GM12874 (cell line): ENCODE measurements at regions not wholly inside any gene's neighbourhood (a gene's known extent, or its start where the extent isn't known, plus 50 kb on each side); places are given as distances from the start of the nearest gene placed in this dataset.

Source experiments
- TF ChIP-seq, protein P1 (sequence below): IDR thresholded peaks from 2 replicates; pipeline ENCODE4 v1.5.1; 2011; ENCODE audit warnings: low read depth, mild to moderate bottlenecking, control low read depth, low read length, moderate library complexity; ENCODE audit not compliant: insufficient read depth

DNA sequence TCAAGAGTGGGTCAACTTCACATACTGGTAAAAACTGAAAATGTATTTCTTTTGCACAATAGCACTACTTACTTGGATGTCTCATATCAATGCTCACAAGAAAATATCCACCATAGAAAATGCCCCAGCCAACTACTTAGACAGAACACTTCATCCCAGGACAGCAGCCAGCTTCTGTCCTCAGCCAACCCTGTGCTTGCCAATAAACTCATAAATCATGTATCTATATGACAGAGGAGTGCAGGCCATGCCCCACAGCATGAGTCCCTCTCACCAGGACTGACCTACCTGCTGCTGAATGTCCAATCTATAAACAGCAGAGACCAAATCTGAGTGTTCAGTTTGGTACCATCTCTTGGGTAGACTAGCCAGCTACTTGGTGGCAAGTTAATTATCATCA is 179.3 kb downstream of the OMA1 start:
- TF ChIP-seq, protein P1, sequence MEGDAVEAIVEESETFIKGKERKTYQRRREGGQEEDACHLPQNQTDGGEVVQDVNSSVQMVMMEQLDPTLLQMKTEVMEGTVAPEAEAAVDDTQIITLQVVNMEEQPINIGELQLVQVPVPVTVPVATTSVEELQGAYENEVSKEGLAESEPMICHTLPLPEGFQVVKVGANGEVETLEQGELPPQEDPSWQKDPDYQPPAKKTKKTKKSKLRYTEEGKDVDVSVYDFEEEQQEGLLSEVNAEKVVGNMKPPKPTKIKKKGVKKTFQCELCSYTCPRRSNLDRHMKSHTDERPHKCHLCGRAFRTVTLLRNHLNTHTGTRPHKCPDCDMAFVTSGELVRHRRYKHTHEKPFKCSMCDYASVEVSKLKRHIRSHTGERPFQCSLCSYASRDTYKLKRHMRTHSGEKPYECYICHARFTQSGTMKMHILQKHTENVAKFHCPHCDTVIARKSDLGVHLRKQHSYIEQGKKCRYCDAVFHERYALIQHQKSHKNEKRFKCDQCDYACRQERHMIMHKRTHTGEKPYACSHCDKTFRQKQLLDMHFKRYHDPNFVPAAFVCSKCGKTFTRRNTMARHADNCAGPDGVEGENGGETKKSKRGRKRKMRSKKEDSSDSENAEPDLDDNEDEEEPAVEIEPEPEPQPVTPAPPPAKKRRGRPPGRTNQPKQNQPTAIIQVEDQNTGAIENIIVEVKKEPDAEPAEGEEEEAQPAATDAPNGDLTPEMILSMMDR, result no peak

GRCh38 chr1:58365328-58365727 is 181.2 kb downstream of the OMA1 start:
- TF ChIP-seq, protein P1, result no peak

GRCh38 chr1:58363585-58363984 is 182.9 kb downstream of the OMA1 start:
- TF ChIP-seq, protein P1, result no peak

GRCh38 chr1:58361134-58361533 is 185.4 kb downstream of the OMA1 start:
- TF ChIP-seq, protein P1, result no peak

DNA sequence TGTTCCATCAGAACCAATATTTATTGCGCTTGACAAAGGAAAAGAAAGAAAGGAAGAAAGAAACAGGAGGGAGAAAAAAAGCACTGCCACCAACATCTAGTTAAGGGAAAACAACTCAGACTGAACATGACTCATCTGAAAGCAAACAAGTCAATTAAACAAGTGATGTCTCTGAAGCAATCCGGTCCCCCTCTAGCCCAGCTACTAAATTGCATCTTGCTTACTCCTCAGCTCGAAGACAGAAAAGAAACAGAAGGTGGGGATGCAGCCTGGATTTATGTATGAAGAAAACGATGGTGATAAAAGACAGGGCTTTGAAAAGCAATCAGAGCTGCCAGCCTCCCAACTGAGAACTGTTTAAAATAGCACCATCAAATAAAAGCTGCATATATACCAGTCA is 188.2 kb downstream of the OMA1 start:
- TF ChIP-seq, protein P1, result no peak

GRCh38 chr1:58356402-58356801 is 190.1 kb downstream of the OMA1 start:
- TF ChIP-seq, protein P1, result no peak

DNA sequence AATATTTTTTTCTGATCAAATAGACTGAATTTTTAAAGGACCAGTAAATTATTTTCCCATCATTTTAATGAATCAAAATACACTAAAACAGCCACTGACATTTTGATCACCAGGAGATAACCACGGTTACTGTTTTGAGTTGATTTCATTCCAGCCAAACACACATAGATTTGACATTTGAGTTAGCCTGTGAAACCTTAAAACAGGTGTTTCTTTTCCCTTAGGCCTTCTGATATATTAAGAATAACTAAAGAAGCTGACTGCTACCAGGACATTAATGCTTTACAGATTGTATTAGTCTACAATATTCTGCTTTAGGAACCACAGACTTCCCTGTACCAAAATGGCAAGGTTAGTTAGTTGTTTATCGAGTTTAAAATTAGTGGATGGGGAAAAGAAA is 193.4 kb downstream of the OMA1 start:
- TF ChIP-seq, protein P1, result no peak
